ENCODE measurements at regions not wholly inside any gene's neighbourhood (a gene's known extent, or its start where the extent isn't known, plus 50 kb on each side); places are given as distances from the start of the nearest gene placed in this dataset.
A peak's percentile ranks its signal among the peaks of the same experiment; 100 is the strongest.

DNA sequence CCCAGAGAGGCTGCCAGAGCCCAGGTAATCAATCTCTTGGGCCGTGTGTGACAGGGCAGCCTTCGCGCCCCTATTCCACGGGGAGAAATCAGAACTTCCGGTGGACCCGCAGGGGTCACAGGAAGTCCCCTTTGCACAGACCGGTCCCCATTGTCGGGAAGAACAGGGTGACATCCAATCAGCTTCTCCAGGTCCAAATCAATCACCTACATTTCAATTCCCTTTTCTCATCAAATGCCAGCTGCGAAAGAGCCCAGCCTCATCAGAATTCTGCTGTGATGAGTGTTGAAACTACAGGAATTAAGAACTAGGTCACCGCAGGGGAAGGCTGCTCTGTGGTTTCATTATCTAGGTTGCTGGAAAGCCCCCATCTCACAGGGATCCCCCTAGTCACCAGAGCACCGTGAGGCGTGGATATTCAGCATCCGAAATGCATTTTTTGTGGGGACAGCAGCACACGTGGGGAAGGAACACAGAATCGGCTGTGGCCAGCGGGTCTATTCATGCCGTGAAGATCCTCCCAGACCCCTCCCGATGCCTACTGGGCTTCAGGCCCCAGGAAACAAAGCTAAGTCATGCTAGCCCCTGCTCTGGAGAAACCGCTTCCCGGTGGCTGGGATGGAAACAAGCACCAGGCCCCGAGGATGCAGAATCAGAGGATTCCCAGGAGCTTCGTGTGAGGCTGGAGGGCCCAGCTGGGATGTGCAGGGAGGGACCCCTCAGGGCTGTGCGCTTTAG lies 193.7 kb upstream of the ID2 start:
- H3K4me3 Mint-ChIP-seq, result no peak overlapping the region
- TF ChIP-seq, protein P1, sequence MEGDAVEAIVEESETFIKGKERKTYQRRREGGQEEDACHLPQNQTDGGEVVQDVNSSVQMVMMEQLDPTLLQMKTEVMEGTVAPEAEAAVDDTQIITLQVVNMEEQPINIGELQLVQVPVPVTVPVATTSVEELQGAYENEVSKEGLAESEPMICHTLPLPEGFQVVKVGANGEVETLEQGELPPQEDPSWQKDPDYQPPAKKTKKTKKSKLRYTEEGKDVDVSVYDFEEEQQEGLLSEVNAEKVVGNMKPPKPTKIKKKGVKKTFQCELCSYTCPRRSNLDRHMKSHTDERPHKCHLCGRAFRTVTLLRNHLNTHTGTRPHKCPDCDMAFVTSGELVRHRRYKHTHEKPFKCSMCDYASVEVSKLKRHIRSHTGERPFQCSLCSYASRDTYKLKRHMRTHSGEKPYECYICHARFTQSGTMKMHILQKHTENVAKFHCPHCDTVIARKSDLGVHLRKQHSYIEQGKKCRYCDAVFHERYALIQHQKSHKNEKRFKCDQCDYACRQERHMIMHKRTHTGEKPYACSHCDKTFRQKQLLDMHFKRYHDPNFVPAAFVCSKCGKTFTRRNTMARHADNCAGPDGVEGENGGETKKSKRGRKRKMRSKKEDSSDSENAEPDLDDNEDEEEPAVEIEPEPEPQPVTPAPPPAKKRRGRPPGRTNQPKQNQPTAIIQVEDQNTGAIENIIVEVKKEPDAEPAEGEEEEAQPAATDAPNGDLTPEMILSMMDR (conservative IDR thresholded peaks at IDR 0.05), result no peak
- H3K27me3 Mint-ChIP-seq (ENCODE audit: insufficient read depth), result no peaks in the 10 kb centered on the region
- Histone ChIP-seq H3K4me1 (ENCODE audit: control insufficient read depth, insufficient read depth, low read length) (no peaks in the 10 kb centered on the region), H3K9me3 (ENCODE audit: control insufficient read depth, low read length) (no peaks in the 10 kb centered on the region), H3K27ac (ENCODE audit: low read depth, low read length) (peak overlapping the region; percentile 72), H3K27me3 (ENCODE audit: control insufficient read depth, insufficient read depth, low read length, poor library complexity, severe bottlenecking) (no peaks in the 10 kb centered on the region), H3K4me3 (ENCODE audit: low read length) (no peak overlapping the region), H3K9ac (ENCODE audit: extremely low read depth, low read length, poor library complexity, severe bottlenecking) (no peak overlapping the region), H3K36me3 (ENCODE audit: control insufficient read depth, insufficient read depth, low read length) (no peaks in the 10 kb centered on the region)
- H3K9me3 Mint-ChIP-seq, result no peaks in the 10 kb centered on the region
- no peaks in the 10 kb centered on the region for H3K36me3 Mint-ChIP-seq (ENCODE audit: low read depth)
- H3K4me1 Mint-ChIP-seq, result peaks cover 5% of the 10 kb centered on the region
- H3K27ac Mint-ChIP-seq, result no peak overlapping the region
- 82 to 91% methylated on average over 12 to 23 of the region's 23 CpGs for WGBS, 2 experiments (ENCODE audit: insufficient coverage in 1 of 2, insufficient read length in 1 of 2)
- DNase-seq, result no peak

DNA sequence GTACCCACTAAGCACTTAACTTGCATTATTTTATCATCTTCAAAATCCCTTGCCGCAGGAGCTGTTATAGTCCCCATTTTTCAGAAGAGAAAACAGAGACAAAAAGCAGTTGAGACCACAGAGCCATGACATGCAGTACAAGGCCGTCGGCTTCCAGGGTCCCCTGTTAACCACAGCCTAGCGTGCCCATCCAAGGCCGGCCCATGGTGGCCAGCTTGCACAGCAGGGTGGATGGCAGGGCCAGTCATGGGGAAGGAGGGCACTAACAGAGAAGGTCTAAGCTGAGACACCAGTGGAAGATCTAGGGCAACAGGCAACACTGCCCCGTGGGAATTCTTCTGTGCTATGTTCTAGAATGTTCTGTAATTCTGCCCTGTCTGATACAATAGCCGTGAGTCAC lies 192.6 kb upstream of the ID2 start:
- H3K4me1 Mint-ChIP-seq, result peaks cover 11% of the 10 kb centered on the region
- H3K9ac ChIP-seq (ENCODE audit: extremely low read depth, low read length, poor library complexity, severe bottlenecking), result no peak overlapping the region
- H3K4me3 Mint-ChIP-seq, result no peak overlapping the region
- no peak overlapping the region for H3K27ac Mint-ChIP-seq
- no peaks in the 10 kb centered on the region for H3K36me3 ChIP-seq (ENCODE audit: control insufficient read depth, insufficient read depth, low read length)
- no peaks in the 10 kb centered on the region for H3K36me3 Mint-ChIP-seq (ENCODE audit: low read depth)
- no peak overlapping the region for H3K4me3 ChIP-seq (ENCODE audit: low read length)
- peaks cover 6% of the 10 kb centered on the region for H3K4me1 ChIP-seq (ENCODE audit: control insufficient read depth, insufficient read depth, low read length)
- H3K9me3 ChIP-seq (ENCODE audit: control insufficient read depth, low read length), result no peaks in the 10 kb centered on the region
- H3K27me3 Mint-ChIP-seq (ENCODE audit: insufficient read depth), result no peaks in the 10 kb centered on the region
- no peak overlapping the region for H3K27ac ChIP-seq (ENCODE audit: low read depth, low read length)
- WGBS, 2 experiments (ENCODE audit: insufficient coverage in 1 of 2, insufficient read length in 1 of 2), result 93 to 100% methylated on average over 5 to 7 of the region's 7 CpGs
- TF ChIP-seq, protein P1 (conservative IDR thresholded peaks at IDR 0.05), result no peak
- no peaks in the 10 kb centered on the region for H3K27me3 ChIP-seq (ENCODE audit: control insufficient read depth, insufficient read depth, low read length, poor library complexity, severe bottlenecking)
- no peaks in the 10 kb centered on the region for H3K9me3 Mint-ChIP-seq
- DNase-seq, result no peak

DNA sequence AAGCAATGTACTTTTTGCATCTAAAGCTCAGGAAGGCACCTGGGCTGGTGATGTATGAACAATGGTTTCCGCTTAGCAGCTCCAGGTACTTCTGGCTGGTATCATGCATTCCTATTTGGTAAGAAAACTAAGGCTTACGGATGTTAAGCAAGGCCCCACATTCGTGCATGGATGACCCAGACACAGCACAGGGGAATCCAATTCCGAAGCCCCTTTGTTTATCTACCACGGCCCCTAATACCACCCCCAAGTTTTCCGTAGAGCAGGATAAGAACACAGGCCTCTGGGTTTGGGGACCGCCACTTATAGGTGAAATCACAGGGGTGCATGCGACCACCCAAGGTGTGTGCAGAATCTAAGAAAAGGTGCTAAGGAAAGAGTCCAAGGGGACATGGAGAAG lies 192.1 kb upstream of the ID2 start:
- Histone ChIP-seq H3K4me3 (ENCODE audit: low read length) (no peak overlapping the region), H3K4me1 (ENCODE audit: control insufficient read depth, insufficient read depth, low read length) (peaks cover 7% of the 10 kb centered on the region), H3K36me3 (ENCODE audit: control insufficient read depth, insufficient read depth, low read length) (no peaks in the 10 kb centered on the region), H3K9ac (ENCODE audit: extremely low read depth, low read length, poor library complexity, severe bottlenecking) (no peak overlapping the region), H3K27me3 (ENCODE audit: control insufficient read depth, insufficient read depth, low read length, poor library complexity, severe bottlenecking) (no peaks in the 10 kb centered on the region), H3K27ac (ENCODE audit: low read depth, low read length) (no peak overlapping the region), H3K9me3 (ENCODE audit: control insufficient read depth, low read length) (no peaks in the 10 kb centered on the region)
- no peak overlapping the region for H3K4me3 Mint-ChIP-seq
- H3K9me3 Mint-ChIP-seq, result no peaks in the 10 kb centered on the region
- TF ChIP-seq, protein P1 (conservative IDR thresholded peaks at IDR 0.05), result no peak
- H3K4me1 Mint-ChIP-seq, result peaks cover 16% of the 10 kb centered on the region
- no peaks in the 10 kb centered on the region for H3K36me3 Mint-ChIP-seq (ENCODE audit: low read depth)
- H3K27ac Mint-ChIP-seq, result no peak overlapping the region
- 90 to 91% methylated on average over 6 to 8 of the region's 8 CpGs for WGBS, 2 experiments (ENCODE audit: insufficient coverage in 1 of 2, insufficient read length in 1 of 2)
- DNase-seq, result no peak
- no peaks in the 10 kb centered on the region for H3K27me3 Mint-ChIP-seq (ENCODE audit: insufficient read depth)

All from endodermal cell (in vitro differentiated cells).